NT2/D1 (cell line): ENCODE measurements at regions not wholly inside any gene's neighbourhood (a gene's known extent, or its start where the extent isn't known, plus 50 kb on each side); places are given as distances from the start of the nearest gene placed in this dataset.

Experiments
- DNase-seq: peaks from one replicate; pipeline ENCODE4 v3.0.0-alpha.2; 2011; ENCODE audit warnings: low read depth, low spot score
- H3K27me3 ChIP-seq: 2 replicates; pipeline ENCODE4 v1.6.0; 2011; ENCODE audit warnings: mild to moderate bottlenecking; ENCODE audit not compliant: insufficient read length, insufficient read depth
- H3K36me3 ChIP-seq: 2 replicates; pipeline ENCODE4 v1.6.1; 2011; ENCODE audit warnings: mild to moderate bottlenecking, low read length, mixed read lengths; ENCODE audit not compliant: insufficient read depth, insufficient read length
- H3K4me1 ChIP-seq: 2 replicates; pipeline ENCODE4 v1.5.1; 2011; ENCODE audit not compliant: insufficient read depth, insufficient read length
- H3K4me3 ChIP-seq: 2 replicates; pipeline ENCODE4 v1.5.1; 2011; ENCODE audit warnings: low read depth; ENCODE audit not compliant: insufficient read length
- H3K9ac ChIP-seq: 2 replicates; pipeline ENCODE4 v1.6.0; 2011; ENCODE audit warnings: low read depth; ENCODE audit not compliant: insufficient read length
- H3K9me3 ChIP-seq: 2 replicates; pipeline ENCODE4 v1.5.1; 2011; ENCODE audit warnings: mild to moderate bottlenecking, low read length; ENCODE audit not compliant: insufficient read depth
- SUZ12 ChIP-seq: IDR thresholded peaks from 2 replicates; pipeline ENCODE4 v1.6.1; 2011; ENCODE audit not compliant: insufficient read length, insufficient read depth; ENCODE audit errors: extremely low read depth
- YY1 ChIP-seq: IDR thresholded peaks from 2 replicates; pipeline ENCODE4 v1.6.1; 2011; ENCODE audit not compliant: insufficient read length, insufficient read depth
- ZNF274 ChIP-seq: IDR thresholded peaks from 2 replicates; pipeline ENCODE4 v1.6.1; 2011; ENCODE audit warnings: mild to moderate bottlenecking, low read depth, low read length

DNA sequence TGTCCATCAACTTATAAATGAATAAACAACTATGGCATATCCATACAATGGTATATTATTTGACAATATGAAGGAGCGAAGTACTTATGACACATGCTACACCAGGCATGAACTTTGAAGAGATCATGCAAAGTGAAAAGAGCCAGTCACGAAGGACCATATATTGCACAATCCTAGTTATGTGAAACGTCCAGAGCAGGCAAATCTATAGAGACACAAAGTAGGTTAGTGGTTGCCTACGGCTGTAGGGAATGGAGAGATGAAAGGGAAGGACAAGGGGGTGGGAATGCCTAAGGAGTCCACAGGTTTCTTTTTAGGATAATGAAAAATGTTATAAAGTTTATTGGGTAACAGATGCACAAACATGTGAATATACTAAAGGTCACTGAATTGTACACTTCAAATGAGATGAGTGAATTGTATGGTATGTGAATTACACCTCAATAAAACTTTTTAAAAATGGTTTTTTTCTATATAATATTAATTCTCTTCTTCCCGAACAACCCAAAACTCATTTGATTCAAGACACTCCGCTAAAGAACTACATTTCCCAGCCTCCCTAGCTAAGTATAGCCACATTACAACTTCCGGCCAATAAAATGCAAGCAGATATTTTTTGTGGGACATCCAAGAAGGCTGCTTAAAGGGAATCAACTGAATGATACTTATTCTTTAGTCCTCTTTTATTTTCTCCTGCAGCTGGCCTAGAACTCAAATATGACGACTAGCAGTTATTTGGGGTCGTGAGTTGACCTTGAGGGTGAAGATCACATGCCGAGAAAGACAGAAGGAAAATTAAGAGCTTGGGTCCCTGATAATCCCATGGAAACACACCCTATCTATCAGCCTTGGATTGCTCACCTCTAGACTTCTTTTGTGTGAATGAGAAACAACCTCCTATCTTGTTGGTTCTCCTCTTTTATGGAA is 187.2 kb downstream of the TTC8 start:
- H3K4me1 ChIP-seq = no peaks in the 10 kb centered on the region
- H3K9me3 ChIP-seq = 0 out of 2 replicates have a peak, but pooled peaks cover 3% of the 10 kb centered on the region
- H3K4me3 ChIP-seq = no peak overlapping the region
- no peak for DNase-seq
- H3K36me3 ChIP-seq = no peaks in the 10 kb centered on the region
- no peak for TF ChIP-seq YY1
- no peak for TF ChIP-seq SUZ12
- TF ChIP-seq ZNF274 = no peak
- no peaks in the 10 kb centered on the region for H3K27me3 ChIP-seq
- H3K9ac ChIP-seq = no peak overlapping the region

DNA sequence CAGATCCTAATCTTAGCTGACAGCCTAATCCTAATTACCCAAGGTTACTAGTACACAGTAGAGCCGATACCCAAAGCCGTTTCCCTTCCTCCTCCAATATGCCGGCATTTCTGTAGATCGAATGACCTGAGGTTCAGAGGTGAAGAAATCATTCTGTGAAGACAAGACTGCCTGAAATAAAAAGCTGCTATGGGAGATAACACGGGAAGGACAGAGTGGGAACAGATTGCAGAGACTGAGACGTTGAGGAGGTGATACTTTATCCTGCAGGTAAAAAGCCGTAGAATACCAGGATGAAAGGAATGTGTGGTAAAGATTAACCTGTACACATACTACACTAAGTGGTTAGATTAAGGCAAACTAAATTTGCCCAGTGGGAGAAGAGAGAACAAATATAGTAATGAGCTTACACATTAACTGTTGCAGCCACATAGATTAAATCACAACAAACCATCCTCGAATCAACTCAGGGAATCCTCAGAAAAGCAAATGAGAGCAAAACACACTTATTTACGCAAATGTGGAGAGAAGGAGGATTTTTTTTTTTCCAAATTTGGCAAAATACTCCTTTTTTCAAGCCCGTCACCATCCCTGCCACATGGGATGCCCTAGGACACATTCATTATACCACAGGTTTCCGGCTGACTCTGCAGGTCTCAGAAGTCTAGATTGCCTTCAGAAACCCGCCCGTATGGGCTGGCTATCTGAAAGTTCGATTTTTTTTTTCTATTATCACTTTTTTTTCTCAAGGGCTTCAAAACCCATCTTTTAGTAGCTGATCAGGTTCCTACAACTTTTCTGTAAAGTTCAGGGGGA is 188.0 kb downstream of the TTC8 start:
- Histone ChIP-seq H3K4me1 (no peaks in the 10 kb centered on the region), H3K4me3 (no peak overlapping the region), H3K9me3 (0 out of 2 replicates have a peak, but pooled peaks cover 3% of the 10 kb centered on the region), H3K27me3 (no peaks in the 10 kb centered on the region), H3K36me3 (no peaks in the 10 kb centered on the region), H3K9ac (no peak overlapping the region)
- DNase-seq = no peak
- no peak for TF ChIP-seq ZNF274
- TF ChIP-seq YY1 = no peak
- TF ChIP-seq SUZ12 = no peak

DNA sequence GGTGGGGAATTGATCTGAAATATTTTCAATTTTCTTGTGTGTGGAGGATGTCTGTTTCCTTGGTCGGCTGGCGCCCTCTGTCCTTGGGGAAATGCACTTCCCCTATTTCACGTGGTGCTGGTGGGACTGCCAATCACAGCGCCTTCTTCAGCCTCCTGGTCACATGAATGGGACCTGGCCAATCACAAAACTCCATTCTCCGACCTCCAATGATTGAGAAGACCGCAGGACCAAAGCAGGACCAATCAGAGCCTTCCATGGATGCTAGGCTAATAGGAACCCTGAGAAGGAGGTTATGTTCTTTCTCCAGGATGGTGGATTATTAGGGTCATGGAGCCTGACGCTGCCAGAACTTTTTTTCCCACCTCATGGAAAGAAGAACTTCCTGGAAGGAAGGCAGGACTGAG is 188.7 kb downstream of the TTC8 start:
- no peaks in the 10 kb centered on the region for H3K36me3 ChIP-seq
- TF ChIP-seq SUZ12 (no peak), YY1 (no peak)
- no peak overlapping the region for H3K9ac ChIP-seq
- no peaks in the 10 kb centered on the region for H3K27me3 ChIP-seq
- DNase-seq = no peak
- H3K9me3 ChIP-seq = 0 out of 2 replicates have a peak, but pooled peaks cover 3% of the 10 kb centered on the region
- H3K4me1 ChIP-seq = no peaks in the 10 kb centered on the region
- no peak overlapping the region for H3K4me3 ChIP-seq

DNA sequence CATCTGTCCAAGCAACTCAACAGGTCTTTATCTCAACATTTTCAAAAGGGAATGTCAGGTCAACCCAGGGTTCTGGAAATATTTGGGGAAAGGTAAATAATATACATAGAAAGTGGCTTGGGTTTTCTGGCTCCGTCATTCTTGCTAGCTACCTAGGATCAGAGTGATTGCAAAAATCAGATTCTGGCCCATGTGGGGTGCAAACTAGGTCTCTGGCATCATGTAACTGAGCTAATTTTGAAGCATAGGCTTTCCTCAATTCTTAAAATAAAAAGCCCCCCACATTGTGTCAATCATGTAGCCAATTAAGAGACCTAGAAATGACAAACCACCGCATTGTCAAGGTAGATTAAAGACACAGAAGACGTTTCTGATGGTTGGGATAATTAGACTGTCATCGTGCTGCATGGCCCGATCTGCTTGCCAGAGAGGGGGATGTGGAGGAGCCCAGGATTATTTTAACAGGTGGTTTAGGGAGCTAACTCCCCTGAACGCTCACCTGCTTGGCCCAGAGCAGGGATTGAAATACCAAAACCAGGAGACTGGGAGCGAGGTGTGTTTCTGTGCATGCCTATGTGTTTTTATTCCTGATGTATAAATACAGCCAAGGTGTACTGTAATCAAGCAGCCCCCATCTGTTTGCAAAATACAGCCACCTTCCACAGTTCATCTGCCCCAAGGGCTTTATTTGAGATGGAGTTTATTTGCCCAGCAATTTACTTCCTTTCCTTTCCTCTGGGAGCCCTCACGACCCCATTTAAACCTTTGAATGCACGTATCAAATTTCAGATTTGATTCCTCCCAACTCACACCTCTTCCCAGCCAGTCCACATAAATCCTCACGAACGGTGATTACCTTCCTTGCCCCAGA is 189.5 kb downstream of the TTC8 start:
- H3K4me1 ChIP-seq = no peaks in the 10 kb centered on the region
- H3K9ac ChIP-seq = no peak overlapping the region
- H3K4me3 ChIP-seq = no peak overlapping the region
- TF ChIP-seq YY1 (no peak), SUZ12 (no peak), ZNF274 (no peak)
- H3K27me3 ChIP-seq = no peaks in the 10 kb centered on the region
- DNase-seq = no peak
- H3K9me3 ChIP-seq = 0 out of 2 replicates have a peak, but pooled peaks cover 3% of the 10 kb centered on the region
- H3K36me3 ChIP-seq = no peaks in the 10 kb centered on the region

DNA sequence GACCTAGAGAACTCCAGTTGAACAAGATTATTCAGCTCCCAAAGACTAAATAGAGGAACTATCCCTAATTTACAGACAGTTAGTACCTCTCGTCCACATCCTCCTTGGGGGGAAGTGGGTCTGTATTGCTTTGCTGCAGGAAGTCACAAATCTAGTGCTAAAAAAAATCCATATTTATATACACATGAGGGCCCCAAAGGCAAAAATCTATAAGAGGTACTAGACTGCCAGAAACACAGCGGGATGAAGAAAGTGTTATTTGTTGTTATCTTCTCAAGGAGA is 190.1 kb downstream of the TTC8 start:
- H3K4me1 ChIP-seq = no peaks in the 10 kb centered on the region
- no peak for DNase-seq
- no peaks in the 10 kb centered on the region for H3K36me3 ChIP-seq
- no peak for TF ChIP-seq ZNF274
- no peak for TF ChIP-seq SUZ12
- no peak for TF ChIP-seq YY1
- H3K4me3 ChIP-seq = no peak overlapping the region
- H3K9ac ChIP-seq = no peak overlapping the region
- 0 out of 2 replicates have a peak, but pooled peaks cover 3% of the 10 kb centered on the region for H3K9me3 ChIP-seq
- H3K27me3 ChIP-seq = no peaks in the 10 kb centered on the region

DNA sequence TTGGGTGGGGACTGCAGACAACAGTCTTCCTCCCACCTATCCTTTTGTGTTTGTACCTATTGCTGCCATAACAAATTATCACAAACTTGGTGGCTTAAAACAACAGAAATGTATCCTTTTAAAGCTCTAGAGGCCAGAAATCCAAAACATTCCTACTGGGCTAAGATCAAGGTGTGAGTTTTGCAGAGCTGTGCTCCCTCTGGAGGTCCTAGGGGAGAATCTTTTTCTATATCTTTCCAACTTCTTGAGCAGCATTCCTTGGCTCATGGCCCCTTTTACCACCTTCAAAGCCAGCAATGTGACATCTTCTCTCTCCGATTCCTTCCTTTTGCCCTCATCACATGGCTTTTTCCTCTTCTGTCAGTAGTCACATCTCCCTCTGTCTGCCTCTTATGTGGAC is 190.6 kb downstream of the TTC8 start:
- no peaks in the 10 kb centered on the region for H3K36me3 ChIP-seq
- H3K4me3 ChIP-seq = no peak overlapping the region
- no peak for TF ChIP-seq YY1
- TF ChIP-seq SUZ12 = no peak
- TF ChIP-seq ZNF274 = no peak
- DNase-seq = no peak
- 0 out of 2 replicates have a peak, but pooled peaks cover 3% of the 10 kb centered on the region for H3K9me3 ChIP-seq
- H3K4me1 ChIP-seq = no peaks in the 10 kb centered on the region
- no peak overlapping the region for H3K9ac ChIP-seq
- no peaks in the 10 kb centered on the region for H3K27me3 ChIP-seq
